Body of pancreas (tissue), 4 donors: ENCODE measurements at regions not wholly inside any gene's neighbourhood (a gene's known extent, or its start where the extent isn't known, plus 50 kb on each side); places are given as distances from the start of the nearest gene placed in this dataset.

Experiments used
- ATAC-seq: fragments of 150-250 bp; one replicate; pipeline ENCODE4 v1.9.1; 2016
- DNase-seq, 4 donors: peaks; one replicate each; pipeline ENCODE4 v3.0.0-alpha.2; 2019
- H3K27ac ChIP-seq, 4 donors: fragments of 200-600 bp; sonication (generic); 1 replicate in 3 of 4; 2 replicates in 1 of 4; pipeline versions ENCODE4 v1.5.1 to v1.6.1; 2016 to 2019; ENCODE audit warnings: mild to moderate bottlenecking in 1 of 4, mixed read lengths in 1 of 4, moderate library complexity in 1 of 4
- H3K27me3 ChIP-seq, 2 donors: fragments of 200-600 bp; sonication (generic); one replicate each; pipeline ENCODE4 v1.6.0; 2016; ENCODE audit warnings: mild to moderate bottlenecking in 1 of 2
- H3K36me3 ChIP-seq, 2 donors: fragments of 200-600 bp; sonication (generic); replicated peaks in 1 of 2; 2 replicates each; pipeline ENCODE4 v1.5.1; 2016; ENCODE audit warnings: low read depth in 2 of 2; ENCODE audit not compliant: insufficient read depth in 1 of 2
- H3K4me1 ChIP-seq: fragments of 200-600 bp; sonication (generic); one replicate; pipeline ENCODE4 v1.6.0; 2016
- H3K4me3 ChIP-seq, 2 donors: fragments of 200-600 bp; sonication (generic); 1 replicate in 1 of 2; 2 replicates in 1 of 2; pipeline ENCODE4 v1.5.1; 2016 to 2019
- H3K9me3 ChIP-seq, 3 donors: fragments of 200-600 bp; sonication (generic); 1 replicate in 2 of 3; 2 replicates in 1 of 3; pipeline ENCODE4 v1.5.1; 2016
- POLR2A ChIP-seq, 3 donors: fragments of 450-650 bp; IDR thresholded peaks; one replicate each; pipeline ENCODE4 v1.6.1; 2016; ENCODE audit warnings: antibody characterized with exemption in 3 of 3, mild to moderate bottlenecking in 2 of 3
- WGBS, 2 donors: methylation state at CpG; one replicate each; pipeline ENCODE4 v1.1.5; 2017; 5-methylcytosine and 5-hydroxymethylcytosine counted together
- intact Hi-C: fragments of 100-400 bp; cut with DNase I; formaldehyde crosslinking; loops from one replicate; pipeline ENCODE4 v1.15.1; 2023
- TF ChIP-seq, protein P1 (sequence below), 7 experiments: fragments of 450-650 bp in 4 of 7; fragments of 200-600 bp in 3 of 7; sonication (generic) in 3 of 7; IDR thresholded peaks; one replicate each; pipeline ENCODE4 v1.5.1; 2016 to 2019; ENCODE audit warnings: antibody characterized with exemption in 7 of 7

DNA sequence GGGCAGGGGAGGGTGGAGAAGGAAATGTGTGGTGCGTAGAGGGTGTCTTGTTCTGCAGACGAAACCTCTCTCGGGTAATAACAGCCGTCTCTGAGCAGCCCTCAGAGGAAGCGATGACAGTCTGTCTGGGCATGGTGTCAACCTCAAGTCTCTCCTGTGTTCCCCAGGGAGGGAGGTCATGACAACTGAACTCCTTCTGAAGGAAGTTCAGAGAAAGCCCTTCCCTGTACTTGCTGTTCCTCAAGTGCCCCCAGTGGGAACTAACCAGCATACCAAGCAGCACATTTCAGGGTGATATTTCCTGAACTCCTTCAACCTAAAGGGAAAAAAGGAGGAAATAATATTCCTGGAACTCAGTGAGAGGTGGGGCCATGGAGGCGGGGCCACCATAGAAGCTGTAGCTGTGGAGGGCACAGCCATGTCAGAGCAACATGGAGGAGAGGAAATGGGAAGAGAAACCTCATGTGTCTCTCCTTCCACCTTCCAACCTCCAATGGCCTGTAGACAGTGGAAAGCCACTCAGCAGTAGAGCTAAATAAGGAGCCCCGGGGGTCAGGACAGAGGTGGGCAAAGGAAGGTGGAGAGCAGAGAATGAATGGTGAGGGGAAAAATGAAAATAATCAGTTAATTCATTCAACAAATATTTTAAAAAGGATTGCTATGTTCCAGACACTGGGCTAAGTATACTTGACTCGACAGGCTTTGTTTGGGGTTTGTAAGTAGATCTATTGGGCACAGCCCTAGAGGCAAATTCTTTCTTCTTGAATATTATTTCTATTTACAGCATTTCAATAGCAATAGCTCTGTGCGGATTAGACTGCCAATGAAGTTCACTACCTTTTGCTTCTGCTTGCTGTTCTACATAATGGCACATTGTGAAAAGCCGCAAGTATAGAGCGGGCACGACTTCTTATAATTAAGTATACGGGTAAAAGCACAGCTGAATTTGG, 61.0 kb upstream of the AOAH start:
- ATAC-seq: peak; percentile 48
- Histone ChIP-seq H3K4me1 (peaks cover 7% of the 10 kb centered on the region), H3K36me3 (no peaks in the 10 kb centered on the region), H3K27ac (peak overlapping the region in 2 of 4 donors; percentile 21 to 44), H3K4me3 (no peak overlapping the region), H3K9me3 (no peaks in the 10 kb centered on the region), H3K27me3 (no peaks in the 10 kb centered on the region)
- WGBS, 2 donors: 74 to 88% methylated on average over 13 of the region's 13 CpGs
- DNase-seq: peak; percentile 20 to 78 (median 32)
- intact Hi-C loops: no loop called here
- TF ChIP-seq, protein P1, sequence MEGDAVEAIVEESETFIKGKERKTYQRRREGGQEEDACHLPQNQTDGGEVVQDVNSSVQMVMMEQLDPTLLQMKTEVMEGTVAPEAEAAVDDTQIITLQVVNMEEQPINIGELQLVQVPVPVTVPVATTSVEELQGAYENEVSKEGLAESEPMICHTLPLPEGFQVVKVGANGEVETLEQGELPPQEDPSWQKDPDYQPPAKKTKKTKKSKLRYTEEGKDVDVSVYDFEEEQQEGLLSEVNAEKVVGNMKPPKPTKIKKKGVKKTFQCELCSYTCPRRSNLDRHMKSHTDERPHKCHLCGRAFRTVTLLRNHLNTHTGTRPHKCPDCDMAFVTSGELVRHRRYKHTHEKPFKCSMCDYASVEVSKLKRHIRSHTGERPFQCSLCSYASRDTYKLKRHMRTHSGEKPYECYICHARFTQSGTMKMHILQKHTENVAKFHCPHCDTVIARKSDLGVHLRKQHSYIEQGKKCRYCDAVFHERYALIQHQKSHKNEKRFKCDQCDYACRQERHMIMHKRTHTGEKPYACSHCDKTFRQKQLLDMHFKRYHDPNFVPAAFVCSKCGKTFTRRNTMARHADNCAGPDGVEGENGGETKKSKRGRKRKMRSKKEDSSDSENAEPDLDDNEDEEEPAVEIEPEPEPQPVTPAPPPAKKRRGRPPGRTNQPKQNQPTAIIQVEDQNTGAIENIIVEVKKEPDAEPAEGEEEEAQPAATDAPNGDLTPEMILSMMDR (IDR thresholded peaks at IDR 0.05): peak in 1 of 7 experiments; percentile 8
- no peak for TF ChIP-seq POLR2A (IDR thresholded peaks at IDR 0.05)

DNA sequence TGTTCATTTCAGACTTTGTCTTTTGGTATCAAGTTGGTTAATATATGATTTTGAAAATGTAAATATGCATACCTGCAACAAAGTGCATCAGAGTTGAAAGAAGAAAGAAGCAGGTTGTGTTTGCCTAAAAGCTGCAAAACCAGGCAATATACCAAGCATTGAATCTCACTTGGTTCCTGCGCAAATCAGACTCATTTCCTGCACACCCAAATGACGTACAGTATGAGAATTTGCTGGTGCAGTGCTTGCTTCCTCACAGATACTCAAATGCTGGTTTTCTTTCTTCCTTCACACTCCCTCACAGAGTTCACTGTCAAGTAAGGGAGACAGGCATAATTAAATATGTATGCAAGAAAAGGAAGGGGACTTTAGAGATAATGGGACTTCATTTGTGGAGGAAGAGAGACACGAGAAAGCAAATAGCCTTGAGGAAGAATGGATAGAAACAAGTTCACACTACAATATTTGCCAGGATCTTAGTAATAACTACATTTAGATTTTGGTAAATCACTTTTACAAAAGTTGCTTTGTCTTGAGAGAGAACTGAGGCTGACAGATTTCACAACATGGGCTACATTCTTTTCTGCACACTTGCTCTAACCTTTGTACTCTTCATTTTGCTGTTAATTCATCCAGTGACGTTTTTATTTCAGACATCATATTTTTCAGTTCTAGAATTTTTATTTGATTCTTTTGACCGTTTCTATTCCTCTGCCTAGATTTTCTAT, 56.9 kb upstream of the AOAH start:
- Histone ChIP-seq H3K4me3 (no peak overlapping the region), H3K4me1 (no peaks in the 10 kb centered on the region), H3K27me3 (no peaks in the 10 kb centered on the region), H3K9me3 (no peaks in the 10 kb centered on the region), H3K36me3 (no peaks in the 10 kb centered on the region), H3K27ac (no peak overlapping the region)
- DNase-seq: no peak
- 75 to 76% methylated on average over 5 of the region's 5 CpGs for WGBS, 2 donors
- ATAC-seq: no peak
- intact Hi-C loops: no loop called here
- TF ChIP-seq, protein P1 (IDR thresholded peaks at IDR 0.05): no peak
- no peak for TF ChIP-seq POLR2A (IDR thresholded peaks at IDR 0.05)

DNA sequence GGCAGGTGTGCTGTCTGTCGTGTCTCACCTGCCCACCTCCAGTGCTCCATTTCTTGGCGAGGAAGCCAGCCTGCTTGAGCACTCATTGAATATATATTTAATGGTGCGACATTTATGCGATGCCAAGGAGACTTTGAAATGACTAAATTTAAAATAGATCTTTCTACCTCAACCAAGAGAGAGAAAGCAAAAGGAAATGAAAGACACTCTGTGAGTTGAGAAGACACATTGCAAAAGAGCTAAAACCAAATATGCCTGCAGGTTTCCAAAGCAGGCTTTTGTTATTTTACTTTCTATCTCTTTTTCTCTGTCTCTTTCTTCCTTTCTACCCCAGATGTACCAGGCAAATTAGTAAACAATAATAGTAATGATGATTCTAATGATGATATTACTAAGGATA, 53.6 kb upstream of the AOAH start:
- ATAC-seq: no peak
- H3K4me1 ChIP-seq: no peaks in the 10 kb centered on the region
- no peaks in the 10 kb centered on the region for H3K9me3 ChIP-seq
- intact Hi-C loops: no loop called here
- no peak for TF ChIP-seq POLR2A (IDR thresholded peaks at IDR 0.05)
- TF ChIP-seq, protein P1 (IDR thresholded peaks at IDR 0.05): no peak
- no peak overlapping the region for H3K4me3 ChIP-seq
- H3K27ac ChIP-seq: no peak overlapping the region
- H3K36me3 ChIP-seq: no peaks in the 10 kb centered on the region
- 90 to 95% methylated on average over 4 of the region's 4 CpGs for WGBS, 2 donors
- DNase-seq: no peak
- no peaks in the 10 kb centered on the region for H3K27me3 ChIP-seq

DNA sequence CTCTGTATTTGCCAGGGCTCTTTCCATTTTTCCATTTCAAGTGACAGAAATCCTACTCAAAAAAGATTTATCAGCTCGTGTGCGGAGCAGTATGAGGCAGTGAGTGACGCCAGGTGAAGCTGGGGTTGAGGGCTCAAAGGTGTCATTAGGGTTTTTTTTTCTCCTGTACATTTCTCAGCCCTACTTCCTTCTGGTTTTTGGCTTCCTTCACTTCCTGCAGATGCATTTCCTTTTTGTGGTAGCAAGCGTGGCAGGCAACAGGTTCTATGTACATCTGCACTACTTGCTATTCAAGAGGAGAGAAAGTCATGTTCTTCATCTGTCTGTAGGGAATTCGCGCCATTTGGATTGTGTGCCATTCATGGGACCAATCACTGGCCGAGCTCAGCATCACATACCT, 52.8 kb upstream of the AOAH start:
- Histone ChIP-seq H3K4me1 (no peaks in the 10 kb centered on the region), H3K27ac (no peak overlapping the region), H3K9me3 (no peaks in the 10 kb centered on the region), H3K27me3 (no peaks in the 10 kb centered on the region), H3K4me3 (no peak overlapping the region), H3K36me3 (no peaks in the 10 kb centered on the region)
- 78 to 83% methylated on average over 7 of the region's 7 CpGs for WGBS, 2 donors
- ATAC-seq (no peak), DNase-seq (peak in 1 of 4 donors; percentile 25)
- intact Hi-C loops: no loop called here
- TF ChIP-seq, protein P1 (IDR thresholded peaks at IDR 0.05): no peak
